Natural killer cell treated with Interleukin-12 subunit alpha and Interleukin-12 subunit beta and Interleukin-15 and Interleukin-18, amount 100 ng/mL, for 72 hours (primary cell): ENCODE measurements at regions not wholly inside any gene's neighbourhood (a gene's known extent, or its start where the extent isn't known, plus 50 kb on each side); places are given as distances from the start of the nearest gene placed in this dataset.
A peak's percentile ranks its signal among the peaks of the same experiment; 100 is the strongest.

Source experiments
- ATAC-seq, 2 donors: fragments of 150-1000 bp; cut with Tn5 transposase in 1 of 2; sonication (Bioruptor Pico), chemical (Tn5 transposase) in 1 of 2; 2 replicates each; pipeline ENCODE4 v1.10.0; 2021
- DNase-seq: peaks from one replicate; pipeline ENCODE4 v3.0.0; 2022; ENCODE audit warnings: low spot score
- H3K27ac Mint-ChIP-seq, 2 donors: 1 replicate in 1 of 2; 2 replicates in 1 of 2; pipeline ENCODE4 v1.8.0; 2022; ENCODE audit warnings: mixed read lengths in 2 of 2, mild to moderate bottlenecking in 1 of 2, moderate library complexity in 1 of 2
- H3K27me3 Mint-ChIP-seq, 2 donors: 1 replicate in 1 of 2; 2 replicates in 1 of 2; pipeline ENCODE4 v1.8.0; 2022; ENCODE audit warnings: mixed read lengths in 2 of 2
- H3K36me3 Mint-ChIP-seq: one replicate; pipeline ENCODE4 v1.8.0; 2022; ENCODE audit warnings: mixed read lengths
- H3K4me1 Mint-ChIP-seq, 2 donors: 1 replicate in 1 of 2; 2 replicates in 1 of 2; pipeline ENCODE4 v1.8.0; 2022; ENCODE audit warnings: low read depth in 2 of 2, mixed read lengths in 2 of 2, mild to moderate bottlenecking in 1 of 2
- H3K4me3 Mint-ChIP-seq: one replicate; pipeline ENCODE4 v1.8.0; 2022; ENCODE audit warnings: mixed read lengths
- H3K9me3 Mint-ChIP-seq: 2 replicates; pipeline ENCODE4 v1.8.0; 2022; ENCODE audit warnings: mixed read lengths

GRCh38 chr6:41476401-41476800 is 69.8 kb upstream of the FOXP4 start:
- no peaks in the 10 kb centered on the region for H3K9me3 Mint-ChIP-seq
- no peak overlapping the region for H3K27ac Mint-ChIP-seq
- ATAC-seq (no peak), DNase-seq (no peak)
- H3K27me3 Mint-ChIP-seq = peaks cover 38 to 58% of the 10 kb centered on the region in 2 donors
- peaks cover 26 to 33% of the 10 kb centered on the region in 2 donors for H3K4me1 Mint-ChIP-seq
- no peaks in the 10 kb centered on the region for H3K36me3 Mint-ChIP-seq
- no peak overlapping the region for H3K4me3 Mint-ChIP-seq

- DNase-seq = no peak
- H3K27me3 Mint-ChIP-seq = peaks cover 30 to 46% of the 10 kb centered on the region in 2 donors
- no peaks in the 10 kb centered on the region for H3K36me3 Mint-ChIP-seq
- H3K9me3 Mint-ChIP-seq = no peaks in the 10 kb centered on the region
- ATAC-seq = no peak
- no peak overlapping the region for H3K27ac Mint-ChIP-seq
- H3K4me3 Mint-ChIP-seq = no peak overlapping the region
- H3K4me1 Mint-ChIP-seq = peaks cover 21 to 30% of the 10 kb centered on the region in 2 donors
These were observed 68.6 kb upstream of the FOXP4 start for GRCh38 chr6:41477572-41477971.

- DNase-seq = no peak
- no peak overlapping the region for H3K27ac Mint-ChIP-seq
- no peak overlapping the region for H3K4me3 Mint-ChIP-seq
- ATAC-seq = no peak
- H3K4me1 Mint-ChIP-seq = peaks cover 7 to 8% of the 10 kb centered on the region in 2 donors
- H3K36me3 Mint-ChIP-seq = no peaks in the 10 kb centered on the region
- H3K9me3 Mint-ChIP-seq = no peaks in the 10 kb centered on the region
- H3K27me3 Mint-ChIP-seq = peaks cover 8 to 13% of the 10 kb centered on the region in 2 donors
These were observed 62.2 kb upstream of the FOXP4 start for GRCh38 chr6:41483943-41484342.

- Mint-ChIP-seq H3K9me3 (no peaks in the 10 kb centered on the region), H3K27ac (peak overlapping the region in 1 of 2 donors; percentile 10), H3K27me3 (peaks cover 14 to 15% of the 10 kb centered on the region in 2 donors), H3K4me3 (no peak overlapping the region), H3K4me1 (peaks cover 10 to 12% of the 10 kb centered on the region in 2 donors), H3K36me3 (no peaks in the 10 kb centered on the region)
- no peak for ATAC-seq
- DNase-seq = no peak
These were observed 58.2 kb upstream of the FOXP4 start for GRCh38 chr6:41487860-41488432.

- peaks cover 10 to 12% of the 10 kb centered on the region in 2 donors for H3K4me1 Mint-ChIP-seq
- peak overlapping the region in 1 of 2 donors; percentile 10 for H3K27ac Mint-ChIP-seq
- H3K36me3 Mint-ChIP-seq = no peaks in the 10 kb centered on the region
- no peak for DNase-seq
- H3K4me3 Mint-ChIP-seq = no peak overlapping the region
- H3K27me3 Mint-ChIP-seq = peaks cover 14 to 15% of the 10 kb centered on the region in 2 donors
- peak in 1 of 2 donors; percentile 57 for ATAC-seq
- H3K9me3 Mint-ChIP-seq = no peaks in the 10 kb centered on the region
These were observed 57.6 kb upstream of the FOXP4 start for GRCh38 chr6:41488433-41489119.

- H3K27ac Mint-ChIP-seq = peak overlapping the region in 1 of 2 donors; percentile 10
- H3K9me3 Mint-ChIP-seq = no peaks in the 10 kb centered on the region
- DNase-seq = no peak
- no peaks in the 10 kb centered on the region for H3K36me3 Mint-ChIP-seq
- peaks cover 15% of the 10 kb centered on the region in 2 donors for H3K4me1 Mint-ChIP-seq
- H3K27me3 Mint-ChIP-seq = peaks cover 15 to 19% of the 10 kb centered on the region in 2 donors
- ATAC-seq = no peak
- no peak overlapping the region for H3K4me3 Mint-ChIP-seq
These were observed 56.9 kb upstream of the FOXP4 start for GRCh38 chr6:41489120-41489851.

GRCh38 chr6:41492261-41492891 is 53.8 kb upstream of the FOXP4 start:
- Mint-ChIP-seq H3K36me3 (no peaks in the 10 kb centered on the region), H3K27me3 (peaks cover 15 to 28% of the 10 kb centered on the region in 2 donors), H3K4me1 (peaks cover 18 to 20% of the 10 kb centered on the region in 2 donors), H3K27ac (no peak overlapping the region), H3K4me3 (no peak overlapping the region), H3K9me3 (no peaks in the 10 kb centered on the region)
- DNase-seq (no peak), ATAC-seq (no peak)

- DNase-seq = no peak
- Mint-ChIP-seq H3K4me1 (peaks cover 12 to 20% of the 10 kb centered on the region in 2 donors), H3K9me3 (no peaks in the 10 kb centered on the region), H3K36me3 (no peaks in the 10 kb centered on the region), H3K4me3 (no peak overlapping the region), H3K27ac (peak overlapping the region in 1 of 2 donors; percentile 19), H3K27me3 (peaks cover 22 to 32% of the 10 kb centered on the region in 2 donors)
- no peak for ATAC-seq
These were observed 51.7 kb upstream of the FOXP4 start for GRCh38 chr6:41494212-41495110.
